SK-N-SH (cell line): ENCODE measurements at regions not wholly inside any gene's neighbourhood (a gene's known extent, or its start where the extent isn't known, plus 50 kb on each side); places are given as distances from the start of the nearest gene placed in this dataset.

Source experiments
- CTCF ChIA-PET: fragments of 300-600, 350-600 bp; formaldehyde crosslinking; extraction: SDS; loops from one replicate; lab custom pipeline; 2021; lab: Yijun Ruan, JAX
- POLR2A ChIA-PET: fragments of 350-600 bp; sonication (Branson Sonifier 250); formaldehyde crosslinking; extraction: SDS; loops from one replicate; lab custom pipeline; 2020; ENCODE audit warnings: antibody characterized with exemption, inconsistent platforms; lab: Yijun Ruan, JAX
- DNase-seq: peaks from one replicate; pipeline ENCODE4 v3.0.0; 2012
- H2AFZ ChIP-seq: fragments of 200-600 bp; sonication (generic); 2 replicates; pipeline ENCODE4 v1.8.1; 2016; ENCODE audit warnings: antibody characterized with exemption, mild to moderate bottlenecking, low read depth
- H3F3A ChIP-seq: fragments of 200-600 bp; sonication (generic); replicated peaks from 2 replicates; pipeline ENCODE3; 2016; ENCODE audit warnings: antibody characterized with exemption, mild to moderate bottlenecking; ENCODE audit not compliant: insufficient read depth
- H3K27ac ChIP-seq, 2 experiments: fragments of 200-500 bp in 1 of 2; fragments of 200-600 bp in 1 of 2; sonication (Bioruptor generic) in 1 of 2; sonication (generic), shearing (Covaris generic) in 1 of 2; 2 replicates each; pipeline versions ENCODE4 v1.5.1 to v1.6.1; 2014 to 2016; ENCODE audit warnings: low read depth in 2 of 2, inconsistent platforms in 1 of 2, low read length in 1 of 2, mild to moderate bottlenecking in 1 of 2, mixed read lengths in 1 of 2
- H3K27me3 ChIP-seq: fragments of 200-600 bp; sonication (generic), shearing (Covaris generic); 2 replicates; pipeline ENCODE4 v1.6.1; 2016; ENCODE audit warnings: mixed run types; ENCODE audit not compliant: insufficient read depth
- H3K36me3 ChIP-seq, 2 experiments: fragments of 200-500 bp in 1 of 2; fragments of 200-600 bp in 1 of 2; sonication (Bioruptor generic) in 1 of 2; sonication (generic) in 1 of 2; replicated peaks in 1 of 2; 2 replicates each; pipeline versions ENCODE3 to v1.5.1; 2014 to 2016; ENCODE audit warnings: low read length in 1 of 2, mild to moderate bottlenecking in 1 of 2; ENCODE audit not compliant: insufficient read depth in 2 of 2, control insufficient read depth in 1 of 2
- H3K4me1 ChIP-seq, 2 experiments: fragments of 200-500 bp in 1 of 2; fragments of 200-600 bp in 1 of 2; sonication (Bioruptor generic) in 1 of 2; sonication (generic), shearing (Covaris generic) in 1 of 2; 2 replicates each; pipeline versions ENCODE4 v1.5.1 to v1.6.1; 2014 to 2016; ENCODE audit warnings: low read depth in 1 of 2, low read length in 1 of 2, mixed run types in 1 of 2; ENCODE audit not compliant: insufficient read depth in 2 of 2, control insufficient read depth in 1 of 2
- H3K4me2 ChIP-seq: fragments of 200-600 bp; sonication (generic), shearing (Covaris generic); 2 replicates; pipeline ENCODE4 v1.6.1; 2017; ENCODE audit warnings: mixed run types
- H3K4me3 ChIP-seq, 2 experiments: fragments of 200-500 bp in 1 of 2; fragments of 200-600 bp in 1 of 2; sonication (Bioruptor generic) in 1 of 2; sonication (generic), shearing (Covaris generic) in 1 of 2; 2 replicates each; pipeline versions ENCODE4 v1.5.1 to v1.8.1; 2014 to 2016; ENCODE audit warnings: low read depth in 2 of 2, inconsistent platforms in 1 of 2, low read length in 1 of 2, mild to moderate bottlenecking in 1 of 2, mixed read lengths in 1 of 2, moderate library complexity in 1 of 2
- H3K79me2 ChIP-seq: fragments of 200-600 bp; sonication (generic); 2 replicates; pipeline ENCODE4 v1.8.1; 2017; ENCODE audit warnings: mild to moderate bottlenecking; ENCODE audit not compliant: insufficient read depth
- H3K9ac ChIP-seq: fragments of 200-600 bp; sonication (generic); 2 replicates; pipeline ENCODE4 v1.6.1; 2017; ENCODE audit warnings: mixed run types
- H3K9me2 ChIP-seq: fragments of 200-600 bp; sonication (generic); 2 replicates; pipeline ENCODE4 v1.6.1; 2017; ENCODE audit warnings: mixed run types
- H3K9me3 ChIP-seq: fragments of 200-600 bp; sonication (generic); 2 replicates; pipeline ENCODE4 v1.6.1; 2017; ENCODE audit warnings: mixed run types, mild to moderate bottlenecking, moderate library complexity
- H4K20me1 ChIP-seq: fragments of 200-600 bp; sonication (generic); 2 replicates; pipeline ENCODE4 v1.6.1; 2017; ENCODE audit warnings: mild to moderate bottlenecking, mixed run types; ENCODE audit not compliant: insufficient read depth
- CHD2 ChIP-seq: fragments of 150-350 bp; IDR thresholded peaks from 2 replicates; pipeline ENCODE4 v1.6.1; 2018; ENCODE audit warnings: low read length; ENCODE audit not compliant: partially characterized antibody
- EP300 ChIP-seq, 2 experiments: IDR thresholded peaks; 2 replicates each; pipeline versions ENCODE4 v1.4.0 to v1.6.1; 2012; ENCODE audit warnings: borderline replicate concordance in 1 of 2, low read depth in 1 of 2, low read length in 1 of 2
- FOXJ3 ChIP-seq: sonication (generic); formaldehyde crosslinking; IDR thresholded peaks from 2 replicates; pipeline ENCODE4 v1.5.1; 2020; ENCODE audit warnings: mild to moderate bottlenecking, missing genetic modification reagents
- FOXM1 ChIP-seq: IDR thresholded peaks from 2 replicates; pipeline ENCODE4 v1.4.0; 2012; ENCODE audit warnings: low read depth, mild to moderate bottlenecking
- GABPA ChIP-seq: IDR thresholded peaks from 2 replicates; pipeline ENCODE4 v1.4.0; 2012; ENCODE audit warnings: low read depth, mild to moderate bottlenecking
- JUND ChIP-seq: IDR thresholded peaks from 2 replicates; pipeline ENCODE4 v1.4.0; 2012
- MAX ChIP-seq: IDR thresholded peaks from 2 replicates; pipeline ENCODE4 v1.4.0; 2012; ENCODE audit warnings: low read depth
- MEF2A ChIP-seq: IDR thresholded peaks from 2 replicates; pipeline ENCODE4 v1.4.0; 2012; ENCODE audit warnings: low read depth, borderline replicate concordance
- MXI1 ChIP-seq: IDR thresholded peaks from 2 replicates; pipeline ENCODE4 v1.6.1; 2012; ENCODE audit warnings: mild to moderate bottlenecking, low read depth, low read length, improper control_type of control experiment
- PBX3 ChIP-seq: IDR thresholded peaks from 2 replicates; pipeline ENCODE4; 2012
- REST ChIP-seq: IDR thresholded peaks from 2 replicates; pipeline ENCODE4 v1.6.1; 2012; ENCODE audit warnings: mild to moderate bottlenecking, low read depth, low read length, moderate library complexity
- SIN3A ChIP-seq: IDR thresholded peaks from 2 replicates; pipeline ENCODE4 v1.6.1; 2012; ENCODE audit warnings: low read depth, mild to moderate bottlenecking, low read length, moderate library complexity, borderline replicate concordance
- SMC3 ChIP-seq: IDR thresholded peaks from 2 replicates; pipeline ENCODE4 v1.6.1; 2012; ENCODE audit warnings: low read depth, low read length, improper control_type of control experiment
- TAF1 ChIP-seq: IDR thresholded peaks from 2 replicates; pipeline ENCODE4 v1.6.1; 2012; ENCODE audit warnings: low read depth, mild to moderate bottlenecking, low read length, moderate library complexity, borderline replicate concordance
- TEAD4 ChIP-seq: IDR thresholded peaks from 2 replicates; pipeline ENCODE4 v1.4.0; 2012; ENCODE audit warnings: mild to moderate bottlenecking, borderline replicate concordance; ENCODE audit not compliant: insufficient read depth
- USF2 ChIP-seq: fragments of 150-350 bp; IDR thresholded peaks from 2 replicates; pipeline ENCODE4 v1.6.1; 2017; ENCODE audit warnings: antibody characterized with exemption, low read length, low read depth, borderline replicate concordance
- YY1 ChIP-seq: IDR thresholded peaks from 2 replicates; pipeline ENCODE4 v1.4.0; 2012; ENCODE audit warnings: low read depth, mild to moderate bottlenecking
- ZBTB33 ChIP-seq: IDR thresholded peaks from 2 replicates; pipeline ENCODE4 v1.4.0; 2012; ENCODE audit warnings: low read depth, borderline replicate concordance
- WGBS: methylation state at CpG from one replicate; pipeline ENCODE4 v1.1.6; 2017; ENCODE audit warnings: low lambda C conversion rate; 5-methylcytosine and 5-hydroxymethylcytosine counted together

- TF ChIP-seq REST (no peak), USF2 (no peak)
- TF ChIP-seq, all 33 proteins: peak for 0
These were observed 89.5 kb downstream of the SNX5 start (continued) for GRCh38 chr20:17878912-17879602.

- no peak for DNase-seq
- H3F3A ChIP-seq: no peaks in the 10 kb centered on the region
- no peaks in the 10 kb centered on the region for H3K9me3 ChIP-seq
- H3K27ac ChIP-seq: no peak overlapping the region
- H3K9ac ChIP-seq: no peak overlapping the region
- no peaks in the 10 kb centered on the region for H3K36me3 ChIP-seq
- WGBS: 82% methylated on average over 18 of the region's 18 CpGs
- H4K20me1 ChIP-seq: no peaks in the 10 kb centered on the region
- no peak overlapping the region for H3K4me3 ChIP-seq
- no peaks in the 10 kb centered on the region for H3K79me2 ChIP-seq
- POLR2A ChIA-PET: no interaction called here
- TF ChIP-seq TEAD4 (no peak), MEF2A (no peak), ZBTB33 (no peak), SMC3 (no peak), FOXJ3 (CRISPR knock-in tag) (no peak), MXI1 (no peak), PBX3 (no peak), GABPA (no peak), JUND (no peak), CHD2 (no peak), SIN3A (no peak), YY1 (no peak), EP300 (IDR thresholded peaks at IDR 0.05; ENCODE audit: borderline replicate concordance in 1 of 2, low read depth in 1 of 2, low read length in 1 of 2) (no peak), FOXM1 (no peak), MAX (no peak), TAF1 (no peak)
- H2AFZ ChIP-seq: no peak overlapping the region
- H3K4me2 ChIP-seq: no peak overlapping the region
- no peaks in the 10 kb centered on the region for H3K9me2 ChIP-seq
- CTCF ChIA-PET: interaction anchor here (0.6 kb wide), 1 partner anchor 56 kb away, joined by 3 read pairs; no protein-coding TSS in a partner anchor
- H3K27me3 ChIP-seq: no peaks in the 10 kb centered on the region
- H3K4me1 ChIP-seq: peaks cover 16 to 28% of the 10 kb centered on the region in 2 experiments
These were observed 90.3 kb downstream of the SNX5 start for GRCh38 chr20:17878069-17878911.
